MV-4-11 (cell line): ENCODE measurements at regions not wholly inside any gene's neighbourhood (a gene's known extent, or its start where the extent isn't known, plus 50 kb on each side); places are given as distances from the start of the nearest gene placed in this dataset.
"Not testable (repeated sequence)": the region's sequence is repeated elsewhere in the genome, so short reads cannot be mapped to it uniquely, and the experiment has no call there.

Experiments
- DNase-seq: peaks from one replicate; lab custom pipeline; 2025; lab: John Stamatoyannopoulos, UW

DNA sequence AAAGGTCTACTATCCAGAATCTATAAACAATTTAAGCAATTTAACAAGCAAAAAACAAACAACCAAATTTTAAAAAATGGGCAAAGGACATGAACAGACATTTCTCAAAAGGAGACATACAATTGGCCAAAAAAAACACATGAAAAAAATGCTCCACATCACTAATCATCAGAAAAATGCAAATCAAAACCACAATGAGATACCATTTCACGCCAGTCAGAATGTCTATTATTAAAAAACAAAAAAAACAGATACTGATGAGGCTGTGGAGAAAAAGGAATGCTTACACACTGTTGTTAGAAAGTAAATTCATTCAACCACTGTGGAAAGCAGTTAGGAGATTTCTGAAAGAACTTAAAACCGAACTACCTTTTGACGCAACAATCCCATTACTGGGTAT, 66.4 kb upstream of the SESTD1 start:
- no peak for DNase-seq

DNA sequence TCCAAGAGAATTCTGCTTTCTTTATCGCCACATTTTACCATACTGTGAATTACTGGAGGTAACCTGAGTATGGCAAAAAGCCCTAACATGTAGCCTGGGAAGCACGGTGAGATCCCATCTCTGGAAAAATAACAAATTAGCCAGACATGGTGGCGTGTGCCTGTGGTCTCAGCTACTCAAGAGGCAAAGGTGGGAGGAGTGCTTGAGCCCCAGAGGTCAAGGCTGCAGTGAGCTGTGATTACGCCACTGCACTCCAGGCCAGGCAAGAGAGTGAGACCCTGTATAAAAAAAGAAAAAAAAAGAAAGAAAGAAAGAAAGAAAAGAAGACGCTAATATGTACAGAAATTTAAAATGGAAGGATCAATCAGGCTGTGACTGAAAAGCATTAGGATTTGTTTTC, 57.7 kb upstream of the SESTD1 start:
- DNase-seq: no peak

DNA sequence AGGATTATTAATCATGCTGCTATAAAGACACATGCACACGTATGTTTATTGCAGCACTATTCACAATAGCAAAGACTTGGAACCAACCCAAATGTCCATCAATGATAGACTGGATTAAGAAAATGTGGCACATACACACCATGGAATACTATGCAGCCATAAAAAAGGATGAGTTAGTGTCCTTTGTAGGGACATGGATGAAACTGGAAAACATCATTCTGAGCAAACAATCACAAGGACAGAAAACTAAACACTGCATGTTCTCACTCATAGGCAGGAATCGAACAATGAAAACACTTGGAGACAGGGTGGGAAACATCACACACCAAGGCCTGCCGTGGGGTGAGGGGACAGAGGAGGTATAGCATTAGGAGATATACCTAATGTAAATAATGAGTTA, 56.4 kb upstream of the SESTD1 start:
- DNase-seq: not testable (repeated sequence)

DNA sequence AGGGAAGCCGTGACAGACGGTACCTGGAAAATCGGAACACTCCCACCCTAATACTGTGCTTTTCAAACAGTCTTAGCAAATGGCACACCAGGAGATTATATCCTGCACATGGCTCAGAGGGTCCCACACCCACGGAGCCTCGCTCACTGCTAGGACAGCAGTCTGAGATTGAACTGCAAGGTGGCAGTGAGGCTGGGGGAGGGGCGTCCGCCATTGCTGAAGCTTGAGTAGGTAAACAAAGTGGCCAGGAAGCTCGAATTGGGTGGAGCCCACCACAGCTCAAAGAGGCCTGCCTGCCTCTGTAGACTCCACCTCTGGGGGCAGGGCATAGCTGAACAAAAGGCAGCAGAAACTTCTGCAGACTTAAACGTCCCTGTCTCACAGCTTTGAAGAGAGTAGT, 50.1 kb upstream of the SESTD1 start:
- DNase-seq: not testable (repeated sequence)
